ENCODE measurements at regions not wholly inside any gene's neighbourhood (a gene's known extent, or its start where the extent isn't known, plus 50 kb on each side); places are given as distances from the start of the nearest gene placed in this dataset.

DNA sequence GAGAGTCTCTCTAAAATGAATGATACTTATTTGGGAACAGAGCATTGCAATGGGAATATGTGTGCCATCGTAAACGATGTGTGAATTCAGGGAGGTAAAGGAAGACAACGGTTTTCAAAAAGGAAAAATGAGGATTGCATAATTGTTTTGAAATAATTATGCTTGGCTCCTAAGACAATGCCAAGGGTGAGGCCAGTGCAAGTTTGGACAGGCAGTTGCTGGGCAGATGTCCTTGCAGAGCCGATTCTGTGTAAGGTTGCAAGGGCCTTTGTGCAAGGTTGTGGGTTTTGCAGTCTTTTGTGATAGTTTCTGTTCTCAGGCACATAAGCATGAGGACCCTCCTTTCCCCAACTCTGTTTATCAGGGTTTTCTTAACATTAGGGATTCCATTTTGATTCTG is 70.0 kb upstream of the ZNF236 start:
- no peak for DNase-seq
- intact Hi-C loops (cut with DNase I), result no loop called here

DNA sequence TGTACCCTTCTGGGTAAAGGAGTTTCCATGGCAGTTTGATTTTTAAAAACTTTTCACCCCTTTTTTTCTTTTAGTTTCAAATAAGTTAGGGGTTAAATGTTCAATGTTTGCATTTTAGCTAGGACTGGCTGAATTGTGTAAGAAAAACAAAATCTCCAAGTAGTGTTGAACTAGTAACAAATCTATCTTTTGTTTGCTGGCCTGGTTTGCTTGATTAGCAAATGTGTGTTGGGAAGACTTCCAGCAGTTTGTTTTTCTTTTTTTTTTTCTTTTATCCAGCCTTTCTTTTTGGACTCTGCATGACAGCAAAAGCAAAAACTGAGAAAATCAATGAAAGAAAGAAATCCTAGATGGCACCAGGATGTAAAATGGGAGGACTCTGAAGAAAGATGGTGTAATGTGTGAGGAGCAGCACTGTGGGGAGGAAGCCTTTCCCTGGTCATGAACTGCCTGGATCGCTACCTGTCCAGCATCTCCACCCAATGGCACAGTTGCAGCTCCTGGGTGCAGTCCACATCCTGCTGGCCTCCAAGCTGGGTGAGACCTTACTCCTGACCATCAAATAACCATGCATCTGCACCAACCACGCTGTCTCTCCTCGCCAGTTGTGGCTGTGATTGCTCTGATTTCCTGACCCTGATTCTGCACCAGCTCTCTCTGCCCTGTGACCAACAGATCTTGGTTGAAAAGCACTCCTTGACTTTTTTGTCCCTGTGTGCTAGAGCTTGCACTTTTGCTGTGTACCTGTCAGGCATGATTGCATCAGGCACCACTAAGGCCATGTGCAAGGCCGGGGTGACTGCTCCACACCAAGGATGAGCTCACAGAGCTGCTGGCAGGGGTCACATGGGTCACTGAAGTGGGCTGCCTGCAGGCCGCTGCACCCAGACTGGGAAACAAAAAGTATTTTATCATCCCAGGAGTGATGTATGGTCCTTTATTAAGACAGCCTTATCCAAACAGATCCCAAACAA is 71.2 kb upstream of the ZNF236 start:
- H3K27ac ChIP-seq, result no peak overlapping the region
- TF ChIP-seq, protein P1, sequence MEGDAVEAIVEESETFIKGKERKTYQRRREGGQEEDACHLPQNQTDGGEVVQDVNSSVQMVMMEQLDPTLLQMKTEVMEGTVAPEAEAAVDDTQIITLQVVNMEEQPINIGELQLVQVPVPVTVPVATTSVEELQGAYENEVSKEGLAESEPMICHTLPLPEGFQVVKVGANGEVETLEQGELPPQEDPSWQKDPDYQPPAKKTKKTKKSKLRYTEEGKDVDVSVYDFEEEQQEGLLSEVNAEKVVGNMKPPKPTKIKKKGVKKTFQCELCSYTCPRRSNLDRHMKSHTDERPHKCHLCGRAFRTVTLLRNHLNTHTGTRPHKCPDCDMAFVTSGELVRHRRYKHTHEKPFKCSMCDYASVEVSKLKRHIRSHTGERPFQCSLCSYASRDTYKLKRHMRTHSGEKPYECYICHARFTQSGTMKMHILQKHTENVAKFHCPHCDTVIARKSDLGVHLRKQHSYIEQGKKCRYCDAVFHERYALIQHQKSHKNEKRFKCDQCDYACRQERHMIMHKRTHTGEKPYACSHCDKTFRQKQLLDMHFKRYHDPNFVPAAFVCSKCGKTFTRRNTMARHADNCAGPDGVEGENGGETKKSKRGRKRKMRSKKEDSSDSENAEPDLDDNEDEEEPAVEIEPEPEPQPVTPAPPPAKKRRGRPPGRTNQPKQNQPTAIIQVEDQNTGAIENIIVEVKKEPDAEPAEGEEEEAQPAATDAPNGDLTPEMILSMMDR (IDR thresholded peaks at IDR 0.05), result no peak
- no peak for TF ChIP-seq POLR2A (IDR thresholded peaks at IDR 0.05)
- intact Hi-C loops (cut with DNase I), result no loop called here

More for the DNA sequence above, 70.0 kb upstream of the ZNF236 start:
- Histone ChIP-seq H3K4me1 (no peaks in the 10 kb centered on the region), H3K4me3 (replicated peaks in 1 of 3) (no peak overlapping the region), H3K27me3 (no peaks in the 10 kb centered on the region), H3K9me3 (no peaks in the 10 kb centered on the region), H3K27ac (no peak overlapping the region), H3K36me3 (no peaks in the 10 kb centered on the region)
- 90 to 92% methylated on average over 4 of the region's 4 CpGs for WGBS, 2 donors
- TF ChIP-seq, protein P1 (IDR thresholded peaks at IDR 0.05), result no peak
- no peak for TF ChIP-seq POLR2A (IDR thresholded peaks at IDR 0.05)

DNA sequence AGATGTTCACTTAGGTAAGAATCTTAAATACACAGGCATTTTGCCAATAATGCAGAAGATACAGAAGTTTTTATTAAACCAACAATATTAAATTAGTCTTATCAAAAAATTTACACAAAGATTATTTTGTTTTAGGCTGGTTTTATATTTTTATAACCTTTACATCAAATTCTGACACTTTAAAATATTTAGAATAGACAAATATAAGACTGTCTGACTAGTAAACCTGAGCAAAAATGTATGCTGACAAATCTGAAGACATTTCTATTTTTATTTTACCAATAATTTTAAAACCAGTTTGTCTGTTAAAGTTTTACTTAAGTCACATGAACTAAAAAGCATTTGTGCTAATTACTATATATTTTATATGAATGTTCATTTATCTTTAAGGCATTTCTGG is 72.1 kb upstream of the ZNF236 start:
- TF ChIP-seq POLR2A (IDR thresholded peaks at IDR 0.05), result no peak
- TF ChIP-seq, protein P1 (IDR thresholded peaks at IDR 0.05), result no peak
- Histone ChIP-seq H3K36me3 (no peaks in the 10 kb centered on the region), H3K4me1 (no peaks in the 10 kb centered on the region), H3K9me3 (no peaks in the 10 kb centered on the region), H3K27ac (no peak overlapping the region), H3K4me3 (replicated peaks in 1 of 3) (no peak overlapping the region), H3K27me3 (no peaks in the 10 kb centered on the region)
- DNase-seq, result no peak
- intact Hi-C loops (cut with DNase I), result no loop called here

More for the DNA sequence above, 71.2 kb upstream of the ZNF236 start:
- Histone ChIP-seq H3K36me3 (no peaks in the 10 kb centered on the region), H3K27me3 (no peaks in the 10 kb centered on the region), H3K4me3 (replicated peaks in 1 of 3) (no peak overlapping the region), H3K4me1 (no peaks in the 10 kb centered on the region), H3K9me3 (no peaks in the 10 kb centered on the region)
- 84 to 90% methylated on average over 4 to 5 of the region's 5 CpGs for WGBS, 2 donors
- DNase-seq, result no peak

DNA sequence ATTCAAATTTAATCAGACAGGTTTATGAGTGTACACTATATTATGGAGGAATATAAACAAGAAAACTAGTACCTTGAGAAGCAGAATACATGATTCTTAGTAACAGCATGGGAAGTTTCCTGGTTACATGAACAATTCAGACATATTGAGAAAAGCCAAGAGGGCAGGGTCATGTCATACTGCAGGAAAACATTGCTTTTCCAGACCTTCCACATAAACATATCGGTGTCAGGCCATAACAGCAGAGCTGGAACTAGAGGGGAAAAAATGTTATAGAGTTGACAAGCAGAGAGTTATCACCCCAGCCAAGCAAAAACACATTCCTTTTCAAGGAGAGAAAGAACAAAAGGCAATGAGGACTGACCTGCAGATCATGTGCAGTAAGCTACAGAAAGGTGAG is 74.7 kb upstream of the ZNF236 start:
- WGBS, 2 donors, result 79 to 81% methylated on average over 1 of the region's 1 CpG
- H3K36me3 ChIP-seq, result no peaks in the 10 kb centered on the region
- H3K9me3 ChIP-seq, result no peaks in the 10 kb centered on the region
- no peak overlapping the region for H3K4me3 ChIP-seq (replicated peaks in 1 of 3)
- TF ChIP-seq POLR2A (IDR thresholded peaks at IDR 0.05), result no peak
- H3K27me3 ChIP-seq, result no peaks in the 10 kb centered on the region
- H3K4me1 ChIP-seq, result no peaks in the 10 kb centered on the region
- no peak overlapping the region for H3K27ac ChIP-seq
- DNase-seq, result no peak
- intact Hi-C loops (cut with DNase I), result no loop called here

DNA sequence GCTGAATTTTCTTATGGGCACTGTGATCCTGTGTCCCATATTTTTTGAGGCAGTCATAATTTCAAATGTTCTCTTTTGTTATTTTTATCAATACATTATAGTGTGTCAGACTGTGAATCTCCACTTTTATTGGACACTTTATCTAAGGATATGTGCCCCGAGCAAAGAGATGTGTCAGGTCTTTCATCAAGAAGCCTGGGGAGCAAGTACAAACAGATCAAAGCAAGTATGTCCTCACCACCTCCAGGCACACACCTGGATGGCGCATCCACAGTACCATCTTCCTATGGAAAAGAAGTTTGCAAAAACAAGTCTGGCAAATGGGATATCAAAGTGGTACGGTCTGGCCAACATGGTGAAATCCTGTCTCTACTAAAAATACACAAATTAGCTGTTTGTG is 81.0 kb upstream of the ZNF236 start:
- intact Hi-C loops (cut with DNase I), result no loop called here
- no peaks in the 10 kb centered on the region for H3K36me3 ChIP-seq
- H3K4me3 ChIP-seq (replicated peaks in 1 of 3), result no peak overlapping the region
- TF ChIP-seq, protein P1 (IDR thresholded peaks at IDR 0.05), result no peak
- no peak for TF ChIP-seq POLR2A (IDR thresholded peaks at IDR 0.05)
- WGBS, 2 donors, result 92% methylated on average over 3 of the region's 3 CpGs
- DNase-seq, result no peak
- no peaks in the 10 kb centered on the region for H3K4me1 ChIP-seq
- no peaks in the 10 kb centered on the region for H3K27me3 ChIP-seq
- H3K9me3 ChIP-seq, result no peaks in the 10 kb centered on the region
- H3K27ac ChIP-seq, result no peak overlapping the region

Data from thyroid gland (tissue), 4 donors.